Hematopoietic multipotent progenitor cell treated with erythropoietin and hydrocortisone succinate and interleukin-3 and kit ligand, for 4 days (in vitro differentiated cells): ENCODE measurements at regions not wholly inside any gene's neighbourhood (a gene's known extent, or its start where the extent isn't known, plus 50 kb on each side); places are given as distances from the start of the nearest gene placed in this dataset.
"Not testable (repeated sequence)": the region's sequence is repeated elsewhere in the genome, so short reads cannot be mapped to it uniquely, and the experiment has no call there.

Experiments
- DNase-seq: peaks from one replicate; pipeline ENCODE4 v3.0.0-alpha.2; 2015

DNA sequence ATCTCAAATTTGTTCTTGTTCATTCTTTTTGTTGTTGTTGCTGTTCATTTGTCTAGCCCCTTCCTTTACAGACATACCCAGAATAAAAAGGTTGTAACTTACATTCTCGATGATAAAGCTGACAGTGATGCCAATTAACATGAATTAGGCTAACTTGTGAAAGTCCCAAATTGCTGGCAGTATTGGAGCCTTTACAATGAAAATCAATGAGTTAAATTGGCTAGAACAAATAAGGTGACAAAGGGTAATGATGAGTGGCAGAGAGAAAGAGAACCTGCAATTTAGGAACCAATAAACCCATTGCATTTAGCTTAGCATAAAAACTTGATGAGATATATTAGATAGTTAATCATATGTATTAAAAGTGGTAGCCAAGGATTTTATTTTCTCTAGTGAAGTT is 521.0 kb downstream of the ADCYAP1 start:
- no peak for DNase-seq

DNA sequence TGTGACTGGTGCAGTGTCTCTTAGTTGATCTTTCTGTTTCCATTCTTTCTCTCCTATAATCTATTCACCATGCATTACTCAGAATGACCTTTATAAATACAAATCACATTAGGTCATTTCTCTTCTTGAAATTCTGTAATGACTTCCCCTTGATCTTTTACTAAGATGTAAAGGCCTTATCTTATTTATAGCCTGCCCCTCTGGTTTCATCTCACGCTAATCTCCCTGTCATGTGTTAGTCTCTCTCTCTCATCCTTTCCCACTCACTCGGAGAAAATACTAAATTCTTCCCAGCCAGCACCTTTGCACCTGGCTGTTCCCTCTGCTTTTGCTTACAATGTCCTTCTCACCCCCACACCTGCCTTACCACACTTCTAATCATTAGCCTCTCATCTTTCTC is 530.8 kb downstream of the ADCYAP1 start:
- DNase-seq: peak; percentile 8

DNA sequence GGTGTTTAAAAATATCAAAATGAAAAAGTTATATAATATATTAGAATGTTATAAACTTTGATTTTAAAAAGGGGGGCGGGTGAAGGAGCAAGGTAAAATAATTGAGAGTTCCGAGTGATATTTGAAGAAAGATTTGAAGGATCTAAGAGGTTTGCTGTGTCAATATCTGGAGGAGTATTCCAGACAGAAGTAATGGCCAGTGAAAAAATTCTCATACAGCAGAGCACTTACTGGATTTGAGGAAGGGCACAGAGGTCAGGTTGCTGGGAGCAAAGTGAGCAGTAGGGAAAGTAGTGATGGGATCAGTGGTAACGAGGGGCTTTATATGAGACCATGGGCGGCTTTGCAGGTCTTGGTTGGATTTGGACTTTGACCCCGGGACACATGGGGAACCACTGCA is 531.5 kb downstream of the ADCYAP1 start:
- no peak for DNase-seq

DNA sequence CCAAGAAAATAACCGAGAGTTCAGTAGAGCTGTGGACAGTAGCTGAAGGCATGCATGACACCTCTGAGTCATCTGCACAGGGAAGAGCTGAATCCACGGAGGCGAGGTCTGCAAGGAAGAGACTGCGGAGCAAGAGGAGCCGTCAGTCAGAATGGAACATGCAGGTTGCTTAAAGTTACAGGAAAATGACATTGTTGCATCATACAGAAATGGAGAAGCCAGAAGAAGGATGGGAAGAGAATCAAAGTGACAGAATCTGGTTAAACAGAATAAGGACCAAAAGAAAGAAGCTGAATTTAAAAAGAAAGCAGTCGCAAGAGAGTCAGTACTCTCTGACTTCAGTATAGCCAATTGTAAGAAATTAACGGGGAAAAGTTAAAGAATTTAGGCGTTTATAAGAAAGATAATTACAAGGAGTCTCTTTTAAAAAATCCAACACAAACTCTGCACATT is 533.8 kb downstream of the ADCYAP1 start:
- no peak for DNase-seq

GRCh38 chr18:1438967-1439366 is 534.3 kb downstream of the ADCYAP1 start:
- DNase-seq: peak; percentile 29

DNA sequence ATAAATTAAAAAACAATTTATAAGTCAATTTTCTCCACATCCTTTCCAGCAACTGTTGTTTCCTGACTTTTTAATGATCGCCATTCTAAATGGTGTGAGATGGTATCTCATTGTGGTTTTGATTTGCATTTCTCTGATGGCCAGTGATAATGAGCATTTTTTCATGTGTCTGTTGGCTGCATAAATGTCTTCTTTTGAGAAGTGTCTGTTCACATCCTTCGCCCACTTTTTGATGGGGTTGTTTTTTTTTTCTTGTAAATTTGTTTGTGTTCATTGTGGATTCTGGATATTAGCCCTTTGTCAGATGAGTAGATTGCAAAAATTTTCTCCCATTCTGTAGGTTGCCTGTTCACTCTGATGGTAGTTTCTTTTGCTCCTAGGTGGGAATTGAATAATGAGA is 539.4 kb downstream of the ADCYAP1 start:
- not testable (repeated sequence) for DNase-seq

- no peak for DNase-seq
Measured at GRCh38 chr18:1446765-1447164, 542.1 kb downstream of the ADCYAP1 start.

DNA sequence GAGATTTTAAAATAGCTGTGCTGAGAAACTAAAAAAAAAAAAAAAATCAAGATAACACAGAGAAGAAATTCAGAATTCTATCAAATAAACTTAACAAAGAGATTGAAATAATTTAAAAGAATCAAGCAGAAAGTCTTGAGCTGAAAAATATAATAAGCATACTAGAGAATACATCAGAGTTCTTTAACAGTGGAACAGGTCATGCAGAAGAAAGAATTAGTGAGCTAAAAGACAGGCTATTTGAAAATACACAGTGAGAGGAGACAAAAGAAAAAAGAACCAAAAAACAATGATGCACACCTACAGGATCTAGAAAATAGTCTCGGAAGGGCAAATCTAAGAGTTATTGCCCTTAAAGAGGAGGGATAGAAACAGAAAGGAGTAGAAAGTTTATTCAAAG is 548.1 kb downstream of the ADCYAP1 start:
- DNase-seq: no peak

DNA sequence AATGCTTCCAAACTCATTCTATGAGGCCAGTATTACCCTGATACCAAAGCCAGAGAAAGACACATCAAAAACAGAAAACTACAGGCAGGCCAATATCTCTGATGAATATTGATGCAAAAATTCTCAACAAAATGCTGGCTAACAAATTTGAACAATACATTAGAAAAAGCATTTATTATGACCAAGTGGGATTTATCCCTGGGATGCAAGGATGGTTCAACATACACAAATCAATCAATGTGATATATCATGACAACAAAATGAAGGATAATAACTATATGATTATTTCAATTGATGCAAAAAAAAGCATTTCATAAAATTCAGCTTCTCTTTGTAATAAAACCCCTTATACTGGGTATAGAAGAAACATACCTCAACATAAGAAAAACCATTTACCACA is 550.9 kb downstream of the ADCYAP1 start:
- no peak for DNase-seq

- DNase-seq: no peak
Measured at GRCh38 chr18:1458547-1458946, 553.9 kb downstream of the ADCYAP1 start.

DNA sequence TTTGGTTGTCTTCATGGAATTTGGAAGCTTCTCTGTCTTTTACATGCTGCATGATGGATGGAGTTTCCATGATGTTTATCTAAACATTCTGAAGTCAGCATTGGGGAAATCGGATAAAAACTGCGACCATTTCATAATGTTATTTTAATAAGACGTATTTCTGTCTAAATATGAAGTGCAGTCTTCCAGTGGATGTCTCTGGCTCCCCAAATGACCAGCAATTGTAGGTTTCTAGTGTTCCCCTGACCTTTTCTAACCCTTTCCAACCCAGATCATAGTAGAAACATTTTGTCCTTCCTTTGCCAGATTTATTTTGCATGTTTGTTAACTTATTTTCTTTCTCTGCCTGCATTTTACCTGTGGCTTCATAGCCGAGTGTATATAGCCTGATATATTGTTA is 559.3 kb downstream of the ADCYAP1 start:
- DNase-seq: peak; percentile 4

DNA sequence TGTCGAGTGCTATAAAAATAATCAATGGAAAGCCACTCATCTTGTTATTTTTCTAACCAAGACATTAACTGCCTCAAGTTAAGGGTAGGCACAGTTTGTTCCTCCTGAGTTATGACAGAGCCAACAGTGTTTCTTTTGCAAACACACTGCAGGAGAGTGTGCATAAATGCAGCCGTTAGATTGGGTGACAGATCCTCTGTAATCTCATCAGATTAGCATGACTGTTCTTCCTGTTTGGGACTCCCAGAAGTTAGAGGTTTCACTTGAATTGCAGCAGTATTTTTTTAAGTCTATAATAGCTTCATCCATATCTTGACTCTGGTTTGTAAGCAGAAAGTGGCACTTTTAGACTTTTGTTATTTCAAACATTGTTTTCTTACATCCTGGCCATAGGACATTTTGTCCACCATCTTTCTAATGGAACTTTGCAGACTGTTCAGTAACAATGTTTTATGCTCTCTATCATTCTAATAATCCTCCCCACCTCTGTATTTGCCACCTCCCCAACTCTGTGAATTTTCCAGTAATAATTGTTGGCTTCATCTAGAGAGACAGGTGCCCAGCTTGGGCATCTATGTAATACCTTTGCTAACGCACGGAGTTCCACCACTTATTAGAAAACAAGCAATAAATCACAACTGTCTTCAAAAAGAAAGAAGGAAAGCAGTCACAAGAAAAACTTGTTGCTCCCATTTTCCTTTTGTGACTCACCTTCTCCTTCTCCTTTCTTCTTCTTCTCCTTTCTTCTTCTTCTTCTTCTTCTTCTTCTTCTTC is 560.0 kb downstream of the ADCYAP1 start:
- peak; percentile 90 for DNase-seq

GRCh38 chr18:1466035-1466434 is 561.4 kb downstream of the ADCYAP1 start:
- DNase-seq: no peak

- DNase-seq: no peak
Measured at GRCh38 chr18:1467461-1467964, 562.8 kb downstream of the ADCYAP1 start.

GRCh38 chr18:1468550-1468949 is 563.9 kb downstream of the ADCYAP1 start:
- DNase-seq: no peak

DNA sequence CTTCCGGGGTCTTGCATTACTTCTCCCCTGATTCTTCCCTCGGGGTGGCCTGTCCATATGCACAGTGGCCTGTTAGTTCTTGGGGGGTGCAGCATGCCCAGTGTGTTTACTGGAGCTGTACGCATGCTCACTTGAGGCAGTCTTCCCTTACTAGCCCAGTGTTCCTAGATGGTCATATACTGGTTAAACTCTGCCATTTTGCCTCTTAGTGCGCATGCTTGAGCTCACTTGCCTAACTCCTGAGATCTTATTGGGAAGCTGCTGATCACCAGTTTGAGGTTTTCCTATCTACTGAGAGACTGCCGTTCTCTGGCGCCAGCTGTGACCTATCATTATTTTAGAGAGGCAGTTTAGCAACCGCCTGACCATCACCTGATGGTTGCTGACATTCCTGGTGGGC is 571.2 kb downstream of the ADCYAP1 start:
- no peak for DNase-seq

DNA sequence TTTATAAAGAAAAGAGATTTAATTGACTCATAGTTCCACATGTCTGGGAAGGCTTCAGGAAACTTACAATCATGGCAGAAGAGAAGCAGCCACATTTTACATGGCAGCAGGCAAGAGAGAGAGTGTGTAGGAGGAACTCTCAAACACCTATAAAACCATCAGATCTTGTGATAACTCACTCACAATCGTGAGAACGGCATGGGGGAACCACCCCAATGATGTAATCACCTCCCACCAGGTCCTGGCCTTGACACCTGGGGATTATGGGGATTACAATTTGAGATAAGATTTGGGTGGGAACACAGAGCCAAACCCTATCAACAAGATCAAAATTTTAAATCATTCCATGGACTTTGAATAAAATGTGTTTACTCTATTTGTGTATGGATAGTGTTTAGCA is 575.6 kb downstream of the ADCYAP1 start:
- DNase-seq: no peak

- no peak for DNase-seq
Measured at GRCh38 chr18:1481577-1481976, 576.9 kb downstream of the ADCYAP1 start.

DNA sequence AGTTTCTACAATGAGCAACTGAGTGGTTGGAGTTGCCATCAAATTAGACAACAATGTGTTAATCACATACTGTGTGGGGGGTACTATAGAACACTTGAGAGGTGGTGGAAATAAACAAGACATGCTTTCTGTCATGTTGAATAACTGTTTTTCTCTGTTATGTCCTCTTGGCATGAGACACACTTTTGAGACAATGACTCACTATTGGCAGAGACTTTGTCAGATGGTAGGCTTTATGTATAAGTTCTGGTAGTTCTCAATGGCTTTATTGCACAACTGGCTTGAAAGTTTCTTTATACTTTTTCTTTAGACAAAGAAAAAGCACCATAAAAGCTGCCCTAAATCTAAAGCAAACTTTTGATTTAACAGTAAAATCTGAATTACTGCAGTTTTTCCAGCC is 578.7 kb downstream of the ADCYAP1 start:
- no peak for DNase-seq

DNA sequence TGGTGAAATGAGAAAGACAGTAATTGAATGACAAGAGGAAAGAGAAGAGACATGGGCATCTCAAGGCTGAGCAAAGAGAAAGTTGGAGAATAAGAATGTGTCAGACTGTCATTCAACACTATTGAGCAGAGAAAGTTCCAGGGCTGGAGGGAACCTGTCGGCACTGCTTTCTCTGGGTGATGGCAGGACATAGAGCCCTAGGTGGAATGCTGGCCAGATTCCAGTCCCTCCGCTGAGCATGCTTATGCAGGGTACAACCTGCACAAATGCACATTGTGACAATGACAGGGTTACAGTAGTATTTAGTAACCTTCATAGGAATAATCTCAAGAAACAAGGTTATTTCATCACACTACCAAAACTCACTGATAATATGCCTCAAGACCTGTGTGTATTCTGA is 582.8 kb downstream of the ADCYAP1 start:
- no peak for DNase-seq

- peak; percentile 41 for DNase-seq
Measured at GRCh38 chr18:1488394-1488793, 583.7 kb downstream of the ADCYAP1 start.

DNA sequence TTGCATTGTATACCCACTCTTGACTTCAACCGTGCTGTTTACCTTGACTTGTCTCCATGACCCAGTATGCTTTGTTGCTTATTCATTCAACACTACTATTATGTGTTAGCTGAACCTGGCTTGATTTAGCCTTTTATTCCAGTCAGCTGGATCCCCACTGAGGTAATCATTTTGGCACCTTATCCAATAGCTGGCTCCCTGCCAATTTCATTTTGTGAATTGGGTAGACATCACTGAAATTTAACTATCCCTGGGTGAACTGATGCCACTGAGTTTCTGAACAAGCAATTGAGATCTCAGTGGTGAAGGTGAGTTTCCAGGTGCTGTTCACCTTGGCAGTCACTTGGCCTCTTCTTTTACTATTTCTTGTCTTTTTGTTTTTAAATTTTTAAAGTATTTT is 584.3 kb downstream of the ADCYAP1 start:
- no peak for DNase-seq

DNA sequence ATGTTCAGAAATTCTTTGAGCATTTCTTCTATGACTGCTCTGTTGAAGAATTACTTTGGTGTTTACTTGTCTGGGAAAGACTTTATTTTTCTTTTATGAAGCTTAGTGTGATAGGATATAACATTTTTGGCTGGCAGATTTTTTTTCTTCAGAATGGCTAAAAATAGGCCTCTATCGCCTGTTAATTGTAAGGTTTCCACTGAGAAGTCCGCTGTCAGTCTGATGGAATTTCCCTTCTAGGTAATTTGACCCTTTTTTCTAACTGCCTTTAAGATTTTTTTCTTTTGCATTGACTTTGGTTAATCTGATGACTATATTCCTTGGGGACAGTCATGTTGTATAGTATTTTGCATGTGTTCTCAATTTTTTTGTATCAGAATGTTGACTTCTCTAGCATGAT is 590.7 kb downstream of the ADCYAP1 start:
- no peak for DNase-seq

DNA sequence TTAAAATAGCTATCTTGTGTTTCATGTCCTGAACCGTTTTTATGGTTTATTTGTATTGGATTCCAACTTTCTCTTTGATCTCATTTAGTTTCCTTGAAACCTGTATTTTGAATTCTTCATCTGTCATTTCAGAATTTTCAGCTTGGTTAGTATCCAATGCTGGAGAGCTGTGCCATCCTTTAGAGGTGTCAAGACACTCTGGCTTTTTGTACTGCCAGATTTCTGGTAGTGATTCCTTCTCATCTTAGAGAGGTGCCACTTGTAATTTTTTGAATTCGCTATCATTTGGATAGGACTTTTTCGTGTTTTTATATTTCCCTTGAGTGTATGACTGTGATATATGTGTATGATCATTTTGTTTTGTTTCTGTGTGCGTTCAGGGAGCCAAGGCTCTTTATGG is 591.4 kb downstream of the ADCYAP1 start:
- DNase-seq: no peak

DNA sequence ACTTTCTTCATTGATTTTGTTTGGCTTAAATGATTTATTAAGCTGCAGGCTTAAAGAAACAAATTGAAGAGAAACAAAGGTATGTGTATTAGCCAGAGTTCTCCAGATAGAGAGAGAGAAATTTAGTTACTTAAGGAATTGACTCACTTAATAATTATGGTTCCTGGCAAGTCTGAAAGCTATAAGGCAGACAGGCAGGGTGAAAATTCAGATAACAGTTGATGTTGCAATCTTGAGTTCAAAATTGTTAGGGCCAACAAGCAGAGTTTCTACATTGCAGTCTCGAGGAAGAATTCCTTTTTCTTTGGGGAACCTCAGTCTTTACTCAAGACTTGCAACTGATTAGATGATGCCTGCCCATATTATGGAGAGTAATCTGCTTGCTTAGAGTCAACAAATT is 593.5 kb downstream of the ADCYAP1 start:
- peak; percentile 38 for DNase-seq
